ENCODE measurements at regions not wholly inside any gene's neighbourhood (a gene's known extent, or its start where the extent isn't known, plus 50 kb on each side); places are given as distances from the start of the nearest gene placed in this dataset.

GRCh38 chr3:101970212-101970611 lies 120.9 kb downstream of the NFKBIZ start:
- no peak for TF ChIP-seq EZH2phosphoT487 (IDR thresholded peaks at IDR 0.05; ENCODE audit: borderline replicate concordance, low read depth, low read length)
- TF ChIP-seq, protein P1, sequence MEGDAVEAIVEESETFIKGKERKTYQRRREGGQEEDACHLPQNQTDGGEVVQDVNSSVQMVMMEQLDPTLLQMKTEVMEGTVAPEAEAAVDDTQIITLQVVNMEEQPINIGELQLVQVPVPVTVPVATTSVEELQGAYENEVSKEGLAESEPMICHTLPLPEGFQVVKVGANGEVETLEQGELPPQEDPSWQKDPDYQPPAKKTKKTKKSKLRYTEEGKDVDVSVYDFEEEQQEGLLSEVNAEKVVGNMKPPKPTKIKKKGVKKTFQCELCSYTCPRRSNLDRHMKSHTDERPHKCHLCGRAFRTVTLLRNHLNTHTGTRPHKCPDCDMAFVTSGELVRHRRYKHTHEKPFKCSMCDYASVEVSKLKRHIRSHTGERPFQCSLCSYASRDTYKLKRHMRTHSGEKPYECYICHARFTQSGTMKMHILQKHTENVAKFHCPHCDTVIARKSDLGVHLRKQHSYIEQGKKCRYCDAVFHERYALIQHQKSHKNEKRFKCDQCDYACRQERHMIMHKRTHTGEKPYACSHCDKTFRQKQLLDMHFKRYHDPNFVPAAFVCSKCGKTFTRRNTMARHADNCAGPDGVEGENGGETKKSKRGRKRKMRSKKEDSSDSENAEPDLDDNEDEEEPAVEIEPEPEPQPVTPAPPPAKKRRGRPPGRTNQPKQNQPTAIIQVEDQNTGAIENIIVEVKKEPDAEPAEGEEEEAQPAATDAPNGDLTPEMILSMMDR (conservative IDR thresholded peaks at IDR 0.05; ENCODE audit: low read length) = no peak
